A549 (cell line): ENCODE measurements at regions not wholly inside any gene's neighbourhood (a gene's known extent, or its start where the extent isn't known, plus 50 kb on each side); places are given as distances from the start of the nearest gene placed in this dataset.
A peak's percentile ranks its signal among the peaks of the same experiment; 100 is the strongest.

ENCODE experiments used
- BHLHE40 ChIP-seq: IDR thresholded peaks from 2 replicates; pipeline ENCODE4 v1.6.1; 2012; ENCODE audit warnings: low read depth, low read length, inconsistent platforms
- HDAC2 ChIP-seq: fragments of 200-600 bp; sonication (generic); IDR thresholded peaks from 2 replicates; pipeline ENCODE4 v1.6.1; 2016
- HOXB13 ChIP-seq: fragments of 250-450 bp; sonication (Bioruptor Pico); IDR thresholded peaks from 2 replicates; pipeline ENCODE4 v1.5.0; 2020; ENCODE audit warnings: low read depth, mild to moderate bottlenecking, moderate library complexity
- MAFK ChIP-seq: fragments of 450-650 bp; IDR thresholded peaks from 2 replicates; pipeline ENCODE4 v1.6.1; 2014; ENCODE audit not compliant: partially characterized antibody
- MYC ChIP-seq: IDR thresholded peaks from 2 replicates; pipeline ENCODE4 v1.6.1; 2012; ENCODE audit warnings: mild to moderate bottlenecking, inconsistent platforms, low read length, improper control_type of control experiment, borderline replicate concordance
- PHF8 ChIP-seq: fragments of 200-600 bp; sonication (generic); IDR thresholded peaks from 2 replicates; pipeline ENCODE4 v1.6.1; 2016; ENCODE audit warnings: low read depth, mild to moderate bottlenecking, antibody characterized with exemption, moderate library complexity, borderline replicate concordance
- SMC3 ChIP-seq: fragments of >200 bp; sonication (Bioruptor Twin); formaldehyde crosslinking; IDR thresholded peaks from 3 replicates; pipeline ENCODE4 v1.6.1; 2018; ENCODE audit warnings: inconsistent platforms
- TF ChIP-seq, protein P1 (sequence below): fragments of >200 bp; sonication (Bioruptor Twin); formaldehyde crosslinking; IDR thresholded peaks from 3 replicates; pipeline ENCODE4 v1.5.1; 2016
- TF ChIP-seq, protein P2 (sequence below): fragments of 450-650 bp; IDR thresholded peaks from 2 replicates; pipeline ENCODE4 v1.6.1; 2014; ENCODE audit warnings: antibody characterized with exemption
- TF ChIP-seq, protein P3 (sequence below): fragments of 250-450 bp; sonication (Bioruptor Pico); IDR thresholded peaks from 2 replicates; pipeline ENCODE4 v1.5.0; 2021; ENCODE audit warnings: mild to moderate bottlenecking, moderate library complexity, borderline replicate concordance
- TF ChIP-seq, protein P4 (sequence below): fragments of 200-600 bp; sonication (generic); IDR thresholded peaks from 2 replicates; pipeline ENCODE4 v1.6.1; 2016; ENCODE audit warnings: antibody characterized with exemption, mild to moderate bottlenecking, moderate library complexity
- TF ChIP-seq, protein P5 (sequence below): IDR thresholded peaks from 2 replicates; pipeline ENCODE4 v1.6.1; 2012

DNA sequence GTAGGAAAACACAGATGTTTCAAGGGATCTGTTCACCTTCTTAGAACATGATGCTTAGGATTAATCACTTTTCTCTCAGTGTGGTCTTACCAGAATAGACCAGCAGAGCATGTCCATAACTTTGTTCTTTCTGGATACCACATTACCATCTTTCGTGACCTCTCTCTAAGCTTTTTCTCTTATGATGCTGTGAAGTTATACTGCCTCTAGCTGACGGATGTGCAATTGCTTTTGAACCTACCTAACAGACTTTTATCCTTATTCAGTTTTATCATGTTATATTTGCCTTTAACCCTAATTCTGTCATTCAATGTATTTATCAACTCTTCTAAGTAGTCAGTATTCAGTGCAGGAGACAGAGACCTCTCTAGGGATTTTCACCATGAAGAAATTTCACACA, 246.7 kb downstream of the DACT1 start:
- TF ChIP-seq HOXB13 (CRISPR knock-in tag), result no peak
- TF ChIP-seq, protein P1, sequence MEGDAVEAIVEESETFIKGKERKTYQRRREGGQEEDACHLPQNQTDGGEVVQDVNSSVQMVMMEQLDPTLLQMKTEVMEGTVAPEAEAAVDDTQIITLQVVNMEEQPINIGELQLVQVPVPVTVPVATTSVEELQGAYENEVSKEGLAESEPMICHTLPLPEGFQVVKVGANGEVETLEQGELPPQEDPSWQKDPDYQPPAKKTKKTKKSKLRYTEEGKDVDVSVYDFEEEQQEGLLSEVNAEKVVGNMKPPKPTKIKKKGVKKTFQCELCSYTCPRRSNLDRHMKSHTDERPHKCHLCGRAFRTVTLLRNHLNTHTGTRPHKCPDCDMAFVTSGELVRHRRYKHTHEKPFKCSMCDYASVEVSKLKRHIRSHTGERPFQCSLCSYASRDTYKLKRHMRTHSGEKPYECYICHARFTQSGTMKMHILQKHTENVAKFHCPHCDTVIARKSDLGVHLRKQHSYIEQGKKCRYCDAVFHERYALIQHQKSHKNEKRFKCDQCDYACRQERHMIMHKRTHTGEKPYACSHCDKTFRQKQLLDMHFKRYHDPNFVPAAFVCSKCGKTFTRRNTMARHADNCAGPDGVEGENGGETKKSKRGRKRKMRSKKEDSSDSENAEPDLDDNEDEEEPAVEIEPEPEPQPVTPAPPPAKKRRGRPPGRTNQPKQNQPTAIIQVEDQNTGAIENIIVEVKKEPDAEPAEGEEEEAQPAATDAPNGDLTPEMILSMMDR, result peak; percentile 21; the same call in 1 of the 3 replicates
- TF ChIP-seq, protein P2, sequence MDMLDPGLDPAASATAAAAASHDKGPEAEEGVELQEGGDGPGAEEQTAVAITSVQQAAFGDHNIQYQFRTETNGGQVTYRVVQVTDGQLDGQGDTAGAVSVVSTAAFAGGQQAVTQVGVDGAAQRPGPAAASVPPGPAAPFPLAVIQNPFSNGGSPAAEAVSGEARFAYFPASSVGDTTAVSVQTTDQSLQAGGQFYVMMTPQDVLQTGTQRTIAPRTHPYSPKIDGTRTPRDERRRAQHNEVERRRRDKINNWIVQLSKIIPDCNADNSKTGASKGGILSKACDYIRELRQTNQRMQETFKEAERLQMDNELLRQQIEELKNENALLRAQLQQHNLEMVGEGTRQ, result no peak
- TF ChIP-seq, protein P3, sequence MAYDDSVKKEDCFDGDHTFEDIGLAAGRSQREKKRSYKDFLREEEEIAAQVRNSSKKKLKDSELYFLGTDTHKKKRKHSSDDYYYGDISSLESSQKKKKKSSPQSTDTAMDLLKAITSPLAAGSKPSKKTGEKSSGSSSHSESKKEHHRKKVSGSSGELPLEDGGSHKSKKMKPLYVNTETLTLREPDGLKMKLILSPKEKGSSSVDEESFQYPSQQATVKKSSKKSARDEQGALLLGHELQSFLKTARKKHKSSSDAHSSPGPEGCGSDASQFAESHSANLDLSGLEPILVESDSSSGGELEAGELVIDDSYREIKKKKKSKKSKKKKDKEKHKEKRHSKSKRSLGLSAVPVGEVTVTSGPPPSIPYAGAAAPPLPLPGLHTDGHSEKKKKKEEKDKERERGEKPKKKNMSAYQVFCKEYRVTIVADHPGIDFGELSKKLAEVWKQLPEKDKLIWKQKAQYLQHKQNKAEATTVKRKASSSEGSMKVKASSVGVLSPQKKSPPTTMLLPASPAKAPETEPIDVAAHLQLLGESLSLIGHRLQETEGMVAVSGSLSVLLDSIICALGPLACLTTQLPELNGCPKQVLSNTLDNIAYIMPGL (CRISPR knock-in tag), result no peak
- TF ChIP-seq SMC3, result no peak
- no peak for TF ChIP-seq MAFK
- no peak for TF ChIP-seq PHF8
- TF ChIP-seq, protein P4, sequence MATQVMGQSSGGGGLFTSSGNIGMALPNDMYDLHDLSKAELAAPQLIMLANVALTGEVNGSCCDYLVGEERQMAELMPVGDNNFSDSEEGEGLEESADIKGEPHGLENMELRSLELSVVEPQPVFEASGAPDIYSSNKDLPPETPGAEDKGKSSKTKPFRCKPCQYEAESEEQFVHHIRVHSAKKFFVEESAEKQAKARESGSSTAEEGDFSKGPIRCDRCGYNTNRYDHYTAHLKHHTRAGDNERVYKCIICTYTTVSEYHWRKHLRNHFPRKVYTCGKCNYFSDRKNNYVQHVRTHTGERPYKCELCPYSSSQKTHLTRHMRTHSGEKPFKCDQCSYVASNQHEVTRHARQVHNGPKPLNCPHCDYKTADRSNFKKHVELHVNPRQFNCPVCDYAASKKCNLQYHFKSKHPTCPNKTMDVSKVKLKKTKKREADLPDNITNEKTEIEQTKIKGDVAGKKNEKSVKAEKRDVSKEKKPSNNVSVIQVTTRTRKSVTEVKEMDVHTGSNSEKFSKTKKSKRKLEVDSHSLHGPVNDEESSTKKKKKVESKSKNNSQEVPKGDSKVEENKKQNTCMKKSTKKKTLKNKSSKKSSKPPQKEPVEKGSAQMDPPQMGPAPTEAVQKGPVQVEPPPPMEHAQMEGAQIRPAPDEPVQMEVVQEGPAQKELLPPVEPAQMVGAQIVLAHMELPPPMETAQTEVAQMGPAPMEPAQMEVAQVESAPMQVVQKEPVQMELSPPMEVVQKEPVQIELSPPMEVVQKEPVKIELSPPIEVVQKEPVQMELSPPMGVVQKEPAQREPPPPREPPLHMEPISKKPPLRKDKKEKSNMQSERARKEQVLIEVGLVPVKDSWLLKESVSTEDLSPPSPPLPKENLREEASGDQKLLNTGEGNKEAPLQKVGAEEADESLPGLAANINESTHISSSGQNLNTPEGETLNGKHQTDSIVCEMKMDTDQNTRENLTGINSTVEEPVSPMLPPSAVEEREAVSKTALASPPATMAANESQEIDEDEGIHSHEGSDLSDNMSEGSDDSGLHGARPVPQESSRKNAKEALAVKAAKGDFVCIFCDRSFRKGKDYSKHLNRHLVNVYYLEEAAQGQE, result no peak
- TF ChIP-seq, protein P5, sequence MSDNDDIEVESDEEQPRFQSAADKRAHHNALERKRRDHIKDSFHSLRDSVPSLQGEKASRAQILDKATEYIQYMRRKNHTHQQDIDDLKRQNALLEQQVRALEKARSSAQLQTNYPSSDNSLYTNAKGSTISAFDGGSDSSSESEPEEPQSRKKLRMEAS, result no peak
- TF ChIP-seq HDAC2, result no peak
- no peak for TF ChIP-seq MYC
- TF ChIP-seq BHLHE40, result no peak
